Inferior parietal cortex (tissue), 1 donor: ENCODE measurements at regions not wholly inside any gene's neighbourhood (a gene's known extent, or its start where the extent isn't known, plus 50 kb on each side); places are given as distances from the start of the nearest gene placed in this dataset.

ENCODE experiments used
- DNase-seq: peaks from one replicate; pipeline ENCODE4 v3.0.0-alpha.2; 2016; ENCODE audit errors: extremely low spot score

GRCh38 chr6:21518317-21518716 lies 75.2 kb upstream of the SOX4 start:
- DNase-seq: no peak

DNA sequence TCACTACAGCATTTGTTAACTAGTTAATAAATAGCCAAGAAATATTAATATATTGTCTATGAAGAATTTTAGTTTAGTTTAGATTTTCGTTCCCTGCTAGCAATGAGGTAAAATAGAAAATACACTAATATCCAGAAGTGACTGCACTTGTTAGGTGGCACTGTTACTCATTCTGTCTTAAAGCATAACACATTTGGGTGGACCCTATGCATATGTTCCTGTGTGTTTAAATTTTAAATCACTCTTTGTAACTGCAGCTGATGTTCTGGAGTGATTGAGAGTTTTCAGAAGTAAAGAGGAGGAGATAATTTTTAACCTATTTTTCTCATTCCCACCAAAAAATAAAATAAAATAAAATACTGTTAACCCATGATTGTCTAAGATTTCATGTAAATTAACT lies 73.9 kb upstream of the SOX4 start:
- no peak for DNase-seq

GRCh38 chr6:21521276-21521675 lies 72.3 kb upstream of the SOX4 start:
- no peak for DNase-seq

DNA sequence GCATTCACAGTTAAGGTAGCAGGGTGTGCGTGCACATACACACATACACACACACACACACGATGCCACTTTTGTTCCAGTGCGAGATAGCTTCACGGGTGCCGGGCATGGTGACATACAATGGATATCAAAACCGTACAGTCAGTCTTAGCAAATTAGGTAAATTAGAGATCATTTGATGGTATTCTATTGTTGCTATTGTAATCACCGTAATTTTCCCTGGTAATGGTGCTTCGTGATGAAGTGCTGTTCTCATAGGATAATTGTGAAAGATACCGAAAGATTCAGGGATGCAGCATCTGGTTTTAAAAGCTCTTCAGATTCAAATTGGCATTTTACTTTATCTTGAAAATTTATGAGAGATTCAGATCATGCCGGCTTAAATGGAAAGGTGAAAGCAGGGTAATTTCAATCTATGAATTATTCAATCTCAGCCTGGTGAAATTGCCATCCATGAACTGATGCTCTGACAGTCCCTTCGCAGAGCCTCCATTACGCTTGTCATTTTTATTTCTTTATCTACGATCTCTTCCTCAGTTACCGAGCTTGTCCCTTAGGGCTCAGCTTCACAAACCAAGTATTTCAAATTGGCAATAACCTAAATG lies 71.3 kb upstream of the SOX4 start:
- DNase-seq: no peak

DNA sequence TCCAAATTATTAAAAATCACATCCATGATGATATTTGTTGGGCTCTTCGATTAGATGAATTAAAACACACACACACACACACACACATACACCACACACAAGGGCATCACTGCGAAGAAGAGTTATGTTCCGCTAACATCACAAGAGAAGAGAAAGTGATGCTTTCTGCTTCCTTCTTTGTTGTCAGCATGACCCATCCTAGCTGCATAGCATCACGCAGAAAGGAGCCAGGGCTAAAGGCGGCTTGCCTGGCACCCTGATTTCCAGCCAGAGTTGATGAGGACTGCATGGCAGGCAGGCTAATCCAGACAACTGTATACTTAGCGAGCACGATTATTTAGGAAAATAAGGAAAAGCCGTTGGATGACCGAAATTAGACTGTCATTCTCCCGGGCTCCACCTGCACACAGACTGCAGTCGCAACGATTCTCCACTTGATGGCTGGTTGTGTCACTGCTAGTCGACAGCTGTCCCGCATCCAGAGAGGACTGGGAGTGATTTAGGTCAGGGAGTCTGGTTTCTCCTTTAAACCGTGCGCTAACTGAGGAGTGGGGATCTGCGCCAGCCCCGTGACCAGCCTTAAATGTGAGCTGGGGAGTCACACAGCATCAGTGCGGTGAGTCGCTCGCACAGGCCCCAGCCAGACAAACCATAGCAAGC lies 70.6 kb upstream of the SOX4 start:
- DNase-seq: no peak

DNA sequence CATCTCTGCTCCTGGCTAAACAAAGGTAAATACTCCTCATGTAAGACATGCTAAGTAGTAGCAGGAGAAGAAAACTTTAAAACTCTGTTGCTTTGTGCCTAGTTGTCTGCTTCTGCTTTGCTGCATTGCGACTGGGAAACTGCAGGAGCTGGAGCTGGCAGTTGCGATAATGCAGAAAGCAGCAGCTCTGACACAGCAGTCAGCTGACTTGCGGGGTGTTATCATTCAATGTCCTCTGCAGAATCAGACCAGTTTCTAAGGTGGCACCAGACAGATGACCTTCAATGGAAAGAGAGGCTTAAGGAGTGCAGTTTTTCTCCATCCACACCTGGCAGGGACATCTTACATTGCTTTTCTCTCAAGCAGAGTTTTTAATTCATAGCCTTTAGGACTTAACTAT lies 69.9 kb upstream of the SOX4 start:
- no peak for DNase-seq

DNA sequence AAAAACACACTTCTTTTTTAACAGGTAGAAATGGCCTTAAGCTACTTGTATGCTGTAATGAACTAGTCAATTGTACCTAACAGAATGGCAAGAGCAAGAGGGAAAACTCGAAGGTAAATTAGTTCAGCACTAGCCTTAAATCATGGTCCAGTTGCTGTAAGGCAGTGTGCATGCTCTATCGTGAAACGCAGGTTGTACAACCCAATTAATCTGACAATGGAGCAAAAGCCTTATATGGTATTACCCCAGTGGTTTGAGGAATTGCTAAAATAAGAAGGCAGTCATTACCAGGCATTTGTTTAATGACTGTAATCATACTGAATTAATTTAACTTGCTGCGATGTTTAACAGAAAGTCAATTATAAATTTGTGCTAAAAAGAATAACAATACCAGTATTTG lies 69.3 kb upstream of the SOX4 start:
- DNase-seq: no peak

DNA sequence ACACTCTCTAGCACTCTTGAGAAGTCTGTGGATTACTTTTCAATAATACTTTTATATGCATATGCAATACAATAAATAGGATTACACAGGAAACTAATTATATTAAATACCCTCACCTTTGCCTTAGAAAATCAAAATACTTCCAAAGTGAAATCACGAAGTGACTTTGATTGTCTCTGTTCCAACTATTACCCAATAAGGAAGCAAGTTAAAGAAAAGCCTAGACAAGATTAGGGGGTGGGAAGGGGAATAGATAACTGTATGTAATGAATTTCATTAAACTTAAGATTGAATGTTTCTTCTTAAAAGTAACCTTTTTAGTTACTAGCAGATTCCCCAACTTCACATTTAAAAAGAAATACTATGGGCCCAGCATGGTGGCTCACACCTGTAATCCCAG lies 66.6 kb upstream of the SOX4 start:
- DNase-seq: no peak

DNA sequence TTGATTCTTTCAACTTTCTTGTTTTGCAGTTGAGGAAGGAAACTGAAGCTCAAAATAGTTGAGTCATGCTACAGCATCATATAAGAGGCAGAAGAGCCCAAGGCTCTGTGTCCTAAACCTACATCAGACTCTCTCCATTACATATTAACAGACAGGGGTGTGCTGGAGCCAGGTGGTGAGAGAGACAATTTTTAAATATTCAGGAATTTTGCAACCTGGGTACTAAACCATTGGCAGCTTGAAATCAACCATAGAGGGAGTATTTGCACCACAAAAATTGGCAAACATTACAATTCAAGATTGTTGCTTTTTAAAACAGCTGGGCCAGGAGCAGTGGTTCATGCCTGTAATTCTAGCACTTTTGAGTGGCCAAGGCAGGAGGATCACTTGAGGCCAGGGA lies 65.8 kb upstream of the SOX4 start:
- DNase-seq: no peak

DNA sequence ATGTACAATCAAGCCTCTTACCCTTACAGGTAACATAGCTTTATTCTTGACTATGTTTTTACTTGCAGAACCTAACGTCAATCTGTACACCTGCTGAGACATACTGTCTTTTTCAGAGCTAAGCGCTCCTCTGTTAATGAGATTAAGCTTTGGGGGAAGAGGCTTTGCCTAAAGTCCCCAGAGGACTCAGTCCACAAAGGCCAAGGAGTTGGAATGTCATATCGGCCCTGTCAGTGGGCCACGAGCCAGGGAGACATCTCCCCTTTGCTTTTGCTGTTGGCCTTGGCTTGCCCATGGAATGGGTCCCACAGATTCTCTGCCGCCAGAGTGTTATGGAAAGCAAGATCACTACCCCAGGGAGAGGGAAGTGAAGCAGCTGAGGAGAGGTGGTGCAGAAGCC lies 64.1 kb upstream of the SOX4 start:
- DNase-seq: no peak

- DNase-seq: no peak
Observed at GRCh38 chr6:21531393-21531792, 62.2 kb upstream of the SOX4 start.

DNA sequence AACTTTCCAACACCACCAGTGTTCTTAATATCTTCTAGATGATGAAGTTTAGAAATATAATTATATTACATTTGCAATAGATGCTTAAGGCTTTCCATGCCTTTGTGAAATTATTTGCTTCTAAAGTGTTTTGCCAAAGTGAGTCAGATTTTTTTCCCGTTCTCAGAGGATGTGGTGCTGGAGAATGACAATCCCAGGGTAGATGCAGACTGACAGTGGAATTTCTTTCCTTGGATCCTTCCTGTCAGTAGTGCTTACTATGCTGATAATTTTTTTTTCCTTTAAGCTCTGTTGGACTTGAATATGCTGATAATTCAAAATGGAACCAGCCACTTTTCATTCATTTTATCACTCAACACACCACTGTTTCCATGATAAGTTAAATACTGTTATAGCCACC lies 59.9 kb upstream of the SOX4 start:
- no peak for DNase-seq

- no peak for DNase-seq
Observed at GRCh38 chr6:21536280-21536766, 57.2 kb upstream of the SOX4 start.

- no peak for DNase-seq
Observed at GRCh38 chr6:21537637-21538036, 55.9 kb upstream of the SOX4 start.

DNA sequence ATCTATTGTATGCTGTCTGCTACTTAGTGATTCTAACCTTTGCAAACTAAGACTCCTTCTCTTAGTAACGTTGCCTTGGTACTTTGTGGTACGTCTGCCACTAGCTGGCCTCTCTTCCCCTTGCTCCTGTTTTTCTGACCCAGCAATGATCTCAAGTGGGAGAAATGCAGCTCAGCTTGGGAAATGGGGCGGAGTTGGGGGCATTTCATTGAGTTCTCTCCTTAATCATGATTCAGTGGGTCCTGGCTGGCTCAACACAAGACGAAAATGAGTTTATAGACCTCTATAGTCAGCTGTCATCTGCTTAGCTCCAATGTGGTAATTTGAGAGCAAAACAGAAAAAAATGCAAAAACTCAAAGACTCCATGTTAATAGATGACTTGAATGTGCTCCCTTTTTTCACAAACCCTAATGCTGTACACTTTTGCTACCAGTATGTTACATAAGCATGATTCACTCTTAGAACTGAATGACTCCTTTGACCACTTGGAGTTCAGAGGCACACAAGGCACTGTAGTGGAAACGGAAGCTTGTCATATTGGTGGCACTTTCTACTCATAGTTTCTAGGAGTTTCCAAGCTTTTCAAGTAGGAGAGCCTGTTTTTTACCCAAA lies 55.3 kb upstream of the SOX4 start:
- no peak for DNase-seq

GRCh38 chr6:21539621-21540100 lies 53.9 kb upstream of the SOX4 start:
- DNase-seq: no peak
